Loucy (cell line): ENCODE measurements at regions not wholly inside any gene's neighbourhood (a gene's known extent, or its start where the extent isn't known, plus 50 kb on each side); places are given as distances from the start of the nearest gene placed in this dataset.
A peak's percentile ranks its signal among the peaks of the same experiment; 100 is the strongest.

Experiments
- H2AFZ ChIP-seq: fragments of 200-600 bp; sonication (generic); 2 replicates; pipeline ENCODE4 v1.6.0; 2016; ENCODE audit warnings: antibody characterized with exemption, mild to moderate bottlenecking, low read length, moderate library complexity
- H3F3A ChIP-seq: fragments of 200-600 bp; 2 replicates; pipeline ENCODE4 v1.6.0; 2016; ENCODE audit warnings: antibody characterized with exemption, low read depth, mild to moderate bottlenecking
- H3K27me3 ChIP-seq: fragments of 200-600 bp; sonication (generic); 2 replicates; pipeline ENCODE4 v1.6.1; 2014; ENCODE audit warnings: low read length, mild to moderate bottlenecking; ENCODE audit not compliant: insufficient read depth, poor library complexity, severe bottlenecking
- H3K36me3 ChIP-seq: fragments of 200-600 bp; sonication (generic); 2 replicates; pipeline ENCODE4 v1.6.1; 2016; ENCODE audit warnings: low read length; ENCODE audit not compliant: insufficient read depth
- H3K4me1 ChIP-seq: fragments of 200-600 bp; sonication (generic); 2 replicates; pipeline ENCODE4 v1.5.1; 2014; ENCODE audit warnings: low read length, mild to moderate bottlenecking; ENCODE audit not compliant: insufficient read depth, poor library complexity, severe bottlenecking
- H3K4me2 ChIP-seq: fragments of 200-600 bp; sonication (generic); 2 replicates; pipeline ENCODE4 v1.6.0; 2014; ENCODE audit warnings: antibody characterized with exemption, low read length, low read depth, mild to moderate bottlenecking; ENCODE audit not compliant: poor library complexity, severe bottlenecking
- H3K4me3 ChIP-seq: fragments of 200-600 bp; sonication (generic); 2 replicates; pipeline ENCODE4 v1.5.1; 2014; ENCODE audit warnings: low read length, mild to moderate bottlenecking, mixed read lengths; ENCODE audit not compliant: poor library complexity, severe bottlenecking
- H3K79me2 ChIP-seq: fragments of 200-600 bp; sonication (generic); 2 replicates; pipeline ENCODE4 v1.6.1; 2014; ENCODE audit warnings: low read length; ENCODE audit not compliant: insufficient read depth
- H3K9ac ChIP-seq: fragments of 200-600 bp; sonication (generic); 2 replicates; pipeline ENCODE4 v1.6.0; 2014; ENCODE audit warnings: mild to moderate bottlenecking, low read depth, low read length, moderate library complexity; ENCODE audit not compliant: poor library complexity, severe bottlenecking
- H3K9me2 ChIP-seq: fragments of 200-600 bp; sonication (generic); replicated peaks from 2 replicates; pipeline ENCODE4 v1.6.1; 2016; ENCODE audit warnings: low read depth, low read length, mixed read lengths
- H3K9me3 ChIP-seq: fragments of 200-600 bp; sonication (generic); 2 replicates; pipeline ENCODE4 v1.6.1; 2014; ENCODE audit warnings: mild to moderate bottlenecking, antibody characterized with exemption, low read length, low read depth; ENCODE audit not compliant: insufficient read depth
- H4K20me1 ChIP-seq: fragments of 200-600 bp; sonication (generic); 2 replicates; pipeline ENCODE4 v1.6.0; 2014; ENCODE audit warnings: antibody characterized with exemption, low read length, mild to moderate bottlenecking; ENCODE audit not compliant: insufficient read depth, poor library complexity, severe bottlenecking
- EZH2phosphoT487 ChIP-seq: fragments of 200-600 bp; IDR thresholded peaks from 2 replicates; pipeline ENCODE4 v1.6.1; 2018; ENCODE audit warnings: antibody characterized with exemption, mild to moderate bottlenecking, moderate library complexity, borderline replicate concordance
- TF ChIP-seq, protein P1 (sequence below): fragments of 200-600 bp; sonication (generic); conservative IDR thresholded peaks from 2 replicates; pipeline ENCODE4 v1.5.1; 2014; ENCODE audit warnings: mild to moderate bottlenecking, antibody characterized with exemption, low read length

DNA sequence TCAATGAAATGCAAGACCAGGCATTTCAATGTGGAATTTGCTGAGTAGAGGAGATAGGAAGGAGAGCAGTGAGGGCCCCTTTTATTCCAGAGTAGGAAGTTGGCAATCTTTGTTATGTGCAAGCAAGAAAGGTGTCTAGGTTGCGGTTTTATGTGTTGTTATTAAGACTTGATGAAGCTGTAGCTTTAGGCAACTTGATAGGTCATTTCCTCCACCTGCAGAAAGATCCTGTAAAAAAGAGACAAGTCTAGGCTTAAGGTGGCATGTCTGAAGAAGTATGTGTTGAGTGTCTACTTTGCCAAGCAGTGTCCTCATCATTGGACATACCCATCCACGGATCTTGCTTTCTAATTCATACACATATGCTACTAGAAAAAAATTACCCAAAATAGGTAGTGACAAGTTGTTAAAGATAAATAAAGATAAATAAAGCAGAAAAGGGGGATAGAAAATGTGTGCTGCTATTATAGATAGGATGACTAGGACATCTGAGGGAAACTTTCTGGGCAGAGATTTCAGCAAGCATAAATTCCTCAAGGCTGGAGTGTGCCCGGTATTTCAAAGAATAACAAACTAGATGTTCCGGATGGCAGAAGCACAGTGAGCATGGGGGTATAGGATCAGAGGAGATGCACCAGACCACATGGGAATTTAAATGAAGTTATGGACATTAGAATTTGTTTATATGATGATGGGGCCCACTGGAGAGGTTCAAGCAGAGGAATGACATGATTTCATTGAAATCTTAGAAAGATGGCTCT lies 335.0 kb downstream of the TGFB2 start:
- Histone ChIP-seq H3K36me3 (no peaks in the 10 kb centered on the region), H3K27me3 (no peaks in the 10 kb centered on the region), H3F3A (no peaks in the 10 kb centered on the region), H3K4me2 (no peak overlapping the region), H3K9me3 (no peaks in the 10 kb centered on the region), H3K9ac (no peak overlapping the region), H3K79me2 (no peaks in the 10 kb centered on the region), H2AFZ (no peak overlapping the region), H3K4me1 (no peaks in the 10 kb centered on the region), H3K4me3 (no peak overlapping the region), H4K20me1 (no peaks in the 10 kb centered on the region), H3K9me2 (no peaks in the 10 kb centered on the region)
- TF ChIP-seq EZH2phosphoT487 = no peak
- TF ChIP-seq, protein P1, sequence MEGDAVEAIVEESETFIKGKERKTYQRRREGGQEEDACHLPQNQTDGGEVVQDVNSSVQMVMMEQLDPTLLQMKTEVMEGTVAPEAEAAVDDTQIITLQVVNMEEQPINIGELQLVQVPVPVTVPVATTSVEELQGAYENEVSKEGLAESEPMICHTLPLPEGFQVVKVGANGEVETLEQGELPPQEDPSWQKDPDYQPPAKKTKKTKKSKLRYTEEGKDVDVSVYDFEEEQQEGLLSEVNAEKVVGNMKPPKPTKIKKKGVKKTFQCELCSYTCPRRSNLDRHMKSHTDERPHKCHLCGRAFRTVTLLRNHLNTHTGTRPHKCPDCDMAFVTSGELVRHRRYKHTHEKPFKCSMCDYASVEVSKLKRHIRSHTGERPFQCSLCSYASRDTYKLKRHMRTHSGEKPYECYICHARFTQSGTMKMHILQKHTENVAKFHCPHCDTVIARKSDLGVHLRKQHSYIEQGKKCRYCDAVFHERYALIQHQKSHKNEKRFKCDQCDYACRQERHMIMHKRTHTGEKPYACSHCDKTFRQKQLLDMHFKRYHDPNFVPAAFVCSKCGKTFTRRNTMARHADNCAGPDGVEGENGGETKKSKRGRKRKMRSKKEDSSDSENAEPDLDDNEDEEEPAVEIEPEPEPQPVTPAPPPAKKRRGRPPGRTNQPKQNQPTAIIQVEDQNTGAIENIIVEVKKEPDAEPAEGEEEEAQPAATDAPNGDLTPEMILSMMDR = no peak

DNA sequence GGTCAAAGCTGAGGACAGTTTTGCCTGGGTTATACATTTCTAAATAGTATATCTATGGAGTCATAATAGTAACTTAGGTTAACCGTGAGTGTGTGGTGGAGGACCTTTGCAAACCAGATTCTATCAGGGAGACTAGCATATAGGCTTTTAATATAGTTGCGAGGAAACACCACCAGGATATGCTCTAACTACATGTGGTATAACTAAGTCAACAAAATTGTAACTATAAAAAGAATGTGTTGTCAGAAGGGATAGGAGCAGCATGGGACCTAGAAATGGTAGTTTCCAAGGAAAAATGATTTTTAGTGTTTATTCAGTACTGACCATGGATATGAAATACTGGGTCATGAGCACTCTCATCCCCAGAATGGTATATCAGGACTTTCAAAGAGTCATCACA lies 338.1 kb downstream of the TGFB2 start:
- Histone ChIP-seq H2AFZ (no peak overlapping the region), H3K9me2 (no peaks in the 10 kb centered on the region), H3K9me3 (no peaks in the 10 kb centered on the region), H3K9ac (no peak overlapping the region), H3K4me1 (no peaks in the 10 kb centered on the region), H3F3A (no peaks in the 10 kb centered on the region), H4K20me1 (no peaks in the 10 kb centered on the region), H3K36me3 (no peaks in the 10 kb centered on the region), H3K4me3 (no peak overlapping the region), H3K27me3 (no peaks in the 10 kb centered on the region), H3K79me2 (no peaks in the 10 kb centered on the region), H3K4me2 (no peak overlapping the region)
- TF ChIP-seq, protein P1 = peak; percentile 26; the same call in 1 of the 2 replicates
- no peak for TF ChIP-seq EZH2phosphoT487

DNA sequence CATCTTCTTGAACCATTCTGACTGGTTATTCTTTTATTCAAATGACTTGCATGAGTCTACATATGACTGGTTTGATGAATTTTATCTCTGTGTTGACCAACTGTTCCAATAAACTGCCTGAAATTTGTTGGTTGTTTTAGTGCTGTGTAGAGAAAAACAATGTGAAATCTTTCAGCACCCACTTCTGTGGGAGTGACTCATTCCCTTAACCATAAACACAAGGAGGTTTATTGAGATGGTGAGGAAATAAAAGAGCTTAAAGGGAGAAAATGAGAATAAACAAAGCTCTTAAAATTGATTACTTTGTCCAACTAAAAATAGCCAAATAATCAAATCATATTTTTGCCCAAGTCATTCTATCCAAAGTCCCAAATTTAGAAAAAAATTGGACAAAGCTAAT lies 341.1 kb downstream of the TGFB2 start:
- H3F3A ChIP-seq = no peaks in the 10 kb centered on the region
- H3K4me2 ChIP-seq = no peak overlapping the region
- no peaks in the 10 kb centered on the region for H3K79me2 ChIP-seq
- H2AFZ ChIP-seq = no peak overlapping the region
- no peaks in the 10 kb centered on the region for H3K9me3 ChIP-seq
- H3K4me3 ChIP-seq = no peak overlapping the region
- no peaks in the 10 kb centered on the region for H3K36me3 ChIP-seq
- no peak for TF ChIP-seq EZH2phosphoT487
- TF ChIP-seq, protein P1 = no peak
- no peaks in the 10 kb centered on the region for H3K4me1 ChIP-seq
- H3K9me2 ChIP-seq = no peaks in the 10 kb centered on the region
- no peak overlapping the region for H3K9ac ChIP-seq
- no peaks in the 10 kb centered on the region for H3K27me3 ChIP-seq
- no peaks in the 10 kb centered on the region for H4K20me1 ChIP-seq
